H1 (cell line): ENCODE measurements at regions not wholly inside any gene's neighbourhood (a gene's known extent, or its start where the extent isn't known, plus 50 kb on each side); places are given as distances from the start of the nearest gene placed in this dataset.

Experiments used
- CTCF ChIA-PET: fragments of 300-600 bp; sonication (Branson Sonifier 250); formaldehyde crosslinking; loops from one replicate; lab custom pipeline; 2021; ENCODE audit not compliant: partially characterized antibody; lab: Charles Lee
- POLR2A ChIA-PET: fragments of 300-600 bp; sonication (Branson Sonifier 250); formaldehyde crosslinking; loops from one replicate; lab custom pipeline; 2021; ENCODE audit warnings: inconsistent platforms; ENCODE audit not compliant: partially characterized antibody; lab: Charles Lee
- DNase-seq, 2 experiments: peaks; one replicate each; pipeline versions ENCODE4 v3.0.0 to v3.0.0-alpha.2; 2010 to 2022; ENCODE audit warnings: low spot score in 2 of 2, low read depth in 1 of 2, mixed read lengths in 1 of 2
- FAIRE-seq: peaks from 2 replicates; lab custom pipeline; 2011; peaks lifted over from hg19 to GRCh38; lab: Jason Lieb, UNC
- H2AFZ ChIP-seq: 2 replicates; pipeline ENCODE4 v1.8.1; 2012; ENCODE audit warnings: low read length, inconsistent platforms
- H2AK5ac ChIP-seq: 2 replicates; pipeline ENCODE4 v1.6.1; 2013; ENCODE audit warnings: low read depth, low read length
- H2BK120ac ChIP-seq: replicated peaks from 2 replicates; pipeline ENCODE3; 2013; ENCODE audit warnings: low read depth, low read length, inconsistent platforms
- H2BK12ac ChIP-seq: 2 replicates; pipeline ENCODE4 v1.6.1; 2013; ENCODE audit warnings: low read depth, low read length
- H2BK15ac ChIP-seq: 2 replicates; pipeline ENCODE4 v1.6.1; 2013; ENCODE audit warnings: low read length
- H2BK20ac ChIP-seq: 2 replicates; pipeline ENCODE4 v1.6.1; 2013; ENCODE audit warnings: low read length
- H2BK5ac ChIP-seq: 2 replicates; pipeline ENCODE4 v1.6.1; 2013; ENCODE audit warnings: low read depth, low read length
- H3K14ac ChIP-seq: 2 replicates; pipeline ENCODE4 v1.6.1; 2013; ENCODE audit warnings: inconsistent platforms; ENCODE audit not compliant: insufficient read length
- H3K18ac ChIP-seq: 2 replicates; pipeline ENCODE4 v1.6.1; 2013; ENCODE audit warnings: low read length; ENCODE audit errors: extremely low read depth
- H3K23ac ChIP-seq: 2 replicates; pipeline ENCODE4 v1.6.1; 2013; ENCODE audit warnings: inconsistent platforms; ENCODE audit not compliant: insufficient read length
- H3K23me2 ChIP-seq: 2 replicates; pipeline ENCODE4 v1.6.1; 2013; ENCODE audit warnings: low read depth, low read length
- H3K27ac ChIP-seq: 2 replicates; pipeline ENCODE4 v1.6.1; 2011; ENCODE audit warnings: low read depth, low read length, inconsistent platforms
- H3K27me3 ChIP-seq, 4 experiments: replicated peaks in 1 of 4; 1 replicate in 1 of 4; 2 replicates in 3 of 4; pipeline versions ENCODE4 v1.6.1 to v1.8.1; 2011 to 2013; ENCODE audit warnings: low read length in 3 of 4, mild to moderate bottlenecking in 3 of 4, inconsistent platforms in 2 of 4, mixed read lengths in 2 of 4, moderate library complexity in 1 of 4; ENCODE audit not compliant: control insufficient read depth in 3 of 4, insufficient read depth in 3 of 4; ENCODE audit errors: extremely low read depth in 1 of 4
- H3K36me3 ChIP-seq, 4 experiments: 2 replicates each; pipeline versions ENCODE4 v1.6.1 to v1.8.1; 2011 to 2013; ENCODE audit warnings: mild to moderate bottlenecking in 4 of 4, low read length in 3 of 4, moderate library complexity in 2 of 4, control low read depth in 1 of 4, inconsistent platforms in 1 of 4; ENCODE audit not compliant: insufficient read depth in 4 of 4, control insufficient read depth in 2 of 4
- H3K4ac ChIP-seq: replicated peaks from 2 replicates; pipeline ENCODE3; 2013; ENCODE audit warnings: low read length, low read depth, mixed read lengths, inconsistent platforms; ENCODE audit not compliant: insufficient read length
- H3K4me1 ChIP-seq, 4 experiments: replicated peaks in 1 of 4; 1 replicate in 1 of 4; 2 replicates in 3 of 4; pipeline versions ENCODE4 v1.6.1 to v1.8.1; 2011 to 2013; ENCODE audit warnings: low read length in 3 of 4, inconsistent platforms in 2 of 4, mixed read lengths in 1 of 4; ENCODE audit not compliant: insufficient read depth in 4 of 4, control insufficient read depth in 3 of 4
- H3K4me2 ChIP-seq, 2 experiments: 2 replicates each; pipeline versions ENCODE4 v1.6.1 to v1.8.1; 2011 to 2013; ENCODE audit warnings: low read depth in 2 of 2, low read length in 2 of 2, control low read depth in 1 of 2, inconsistent platforms in 1 of 2, mild to moderate bottlenecking in 1 of 2; ENCODE audit not compliant: insufficient read depth in 1 of 2
- H3K4me3 ChIP-seq, 4 experiments: fragments of 200-600, 300-600 bp in 1 of 4; sonication (generic), shearing (Covaris generic), sonication (Bioruptor Twin) in 1 of 4; 2 replicates each; pipeline versions ENCODE4 v1.5.1 to v1.8.1; 2011 to 2016; ENCODE audit warnings: low read length in 4 of 4, low read depth in 3 of 4, control low read depth in 2 of 4, inconsistent platforms in 2 of 4, mild to moderate bottlenecking in 2 of 4, mixed read lengths in 1 of 4, moderate library complexity in 1 of 4; ENCODE audit not compliant: insufficient read depth in 2 of 4; ENCODE audit errors: extremely low read depth in 1 of 4
- H3K56ac ChIP-seq: replicated peaks from 2 replicates; pipeline ENCODE3; 2013; ENCODE audit warnings: low read depth, mild to moderate bottlenecking, mixed read lengths, low read length, inconsistent platforms; ENCODE audit not compliant: insufficient read length
- H3K79me1 ChIP-seq: 2 replicates; pipeline ENCODE4 v1.6.1; 2013; ENCODE audit warnings: low read depth, low read length, control low read depth
- H3K79me2 ChIP-seq, 2 experiments: 2 replicates each; pipeline versions ENCODE4 v1.6.1 to v1.8.1; 2012 to 2013; ENCODE audit warnings: low read length in 2 of 2, mild to moderate bottlenecking in 2 of 2, inconsistent platforms in 1 of 2; ENCODE audit not compliant: insufficient read depth in 2 of 2, control insufficient read depth in 1 of 2
- H3K9ac ChIP-seq, 4 experiments: replicated peaks in 1 of 4; 1 replicate in 1 of 4; 2 replicates in 3 of 4; pipeline versions ENCODE4 v1.6.1 to v1.8.1; 2011 to 2013; ENCODE audit warnings: low read depth in 3 of 4, low read length in 3 of 4, control low read depth in 2 of 4, mild to moderate bottlenecking in 2 of 4, moderate library complexity in 2 of 4, inconsistent platforms in 1 of 4; ENCODE audit errors: extremely low read depth in 1 of 4
- H3K9me3 ChIP-seq, 2 experiments: 2 replicates each; pipeline versions ENCODE4 v1.6.1 to v1.8.1; 2012 to 2013; ENCODE audit warnings: mild to moderate bottlenecking in 2 of 2, moderate library complexity in 2 of 2, control low read depth in 1 of 2, inconsistent platforms in 1 of 2, low read depth in 1 of 2, low read length in 1 of 2, mixed read lengths in 1 of 2; ENCODE audit not compliant: insufficient read depth in 2 of 2
- H4K20me1 ChIP-seq, 2 experiments: replicated peaks in 1 of 2; 2 replicates each; pipeline versions ENCODE3 to v1.8.1; 2011 to 2013; ENCODE audit warnings: inconsistent platforms in 2 of 2, low read length in 2 of 2, mild to moderate bottlenecking in 1 of 2; ENCODE audit not compliant: insufficient read depth in 2 of 2, control insufficient read depth in 1 of 2
- H4K5ac ChIP-seq: 2 replicates; pipeline ENCODE4 v1.6.1; 2013; ENCODE audit warnings: low read length, low read depth, mixed read lengths, inconsistent platforms; ENCODE audit not compliant: insufficient read length
- H4K8ac ChIP-seq: 2 replicates; pipeline ENCODE4 v1.8.0; 2013; ENCODE audit warnings: mild to moderate bottlenecking, moderate library complexity, low read length, inconsistent platforms; ENCODE audit not compliant: insufficient read depth; ENCODE audit errors: extremely low read depth
- H4K91ac ChIP-seq: replicated peaks from 2 replicates; pipeline ENCODE3; 2013; ENCODE audit warnings: low read length, mixed read lengths, inconsistent platforms; ENCODE audit not compliant: insufficient read length
- EP300 ChIP-seq, 2 experiments: IDR thresholded peaks; 1 replicate in 1 of 2; 2 replicates in 1 of 2; pipeline ENCODE4 v1.6.1; 2011 to 2012; ENCODE audit warnings: low read depth in 2 of 2, low read length in 2 of 2, mild to moderate bottlenecking in 2 of 2, borderline replicate concordance in 1 of 2, inconsistent platforms in 1 of 2, moderate library complexity in 1 of 2
- GTF2F1 ChIP-seq: IDR thresholded peaks from 2 replicates; pipeline ENCODE4 v1.6.1; 2012; ENCODE audit warnings: low read depth, low read length, improper control_type of control experiment, borderline replicate concordance
- JUND ChIP-seq: IDR thresholded peaks from 2 replicates; pipeline ENCODE4 v1.6.1; 2011; ENCODE audit warnings: mild to moderate bottlenecking, improper control_type of control experiment, low read length
- RAD21 ChIP-seq, 2 experiments: IDR thresholded peaks in 1 of 2; conservative IDR thresholded peaks in 1 of 2; 2 replicates each; pipeline ENCODE4 v1.6.1; 2011; ENCODE audit warnings: low read depth in 2 of 2, low read length in 2 of 2, improper control_type of control experiment in 1 of 2, inconsistent platforms in 1 of 2, mild to moderate bottlenecking in 1 of 2, moderate library complexity in 1 of 2
- TCF12 ChIP-seq: IDR thresholded peaks from 2 replicates; pipeline ENCODE4 v1.6.1; 2011; ENCODE audit warnings: low read depth, mild to moderate bottlenecking, low read length
- WGBS, 2 experiments: shearing (Covaris generic) in 1 of 2; methylation state at CpG; one replicate each; pipeline versions ENCODE4 v1.1.6 to v1.1.7; 2013 to 2015; ENCODE audit warnings: low lambda C conversion rate in 2 of 2, mixed read lengths in 2 of 2, inconsistent platforms in 1 of 2, low coverage in 1 of 2, missing lambda C conversion rate in 1 of 2; ENCODE audit not compliant: insufficient replicate concordance in 2 of 2, insufficient coverage in 1 of 2, insufficient read length in 1 of 2; ENCODE audit errors: extremely low coverage in 1 of 2, missing lambda C conversion rate in 1 of 2; 5-methylcytosine and 5-hydroxymethylcytosine counted together

GRCh38 chr4:138565576-138565975 is 323.4 kb upstream of the SLC7A11 start:
- Histone ChIP-seq H3K79me1 (no peaks in the 10 kb centered on the region), H4K8ac (no peak overlapping the region)
- TF ChIP-seq JUND = no peak
- no peak for TF ChIP-seq GTF2F1
- no peak for TF ChIP-seq RAD21 (IDR thresholded peaks at IDR 0.05 in 1 of 2, conservative IDR thresholded peaks at IDR 0.05 in 1 of 2; ENCODE audit: low read depth in 2 of 2, low read length in 2 of 2)
- TF ChIP-seq TCF12 = no peak
- no peak for TF ChIP-seq EP300 (IDR thresholded peaks at IDR 0.05; ENCODE audit: borderline replicate concordance in 1 of 2, low read depth in 2 of 2, low read length in 2 of 2)
- TF ChIP-seq, all 59 proteins: peak for 0
- H3K23me2 ChIP-seq = no peaks in the 10 kb centered on the region
- no peaks in the 10 kb centered on the region for H3K27me3 ChIP-seq
- H2BK12ac ChIP-seq = no peak overlapping the region
- no peaks in the 10 kb centered on the region for H3K36me3 ChIP-seq
- no peak overlapping the region for H3K4me3 ChIP-seq
- H2BK120ac ChIP-seq = no peak overlapping the region
- H3K18ac ChIP-seq = no peak overlapping the region
- H3K79me2 ChIP-seq = no peaks in the 10 kb centered on the region
- H3K14ac ChIP-seq = no peak overlapping the region
- H4K20me1 ChIP-seq = no peaks in the 10 kb centered on the region
- no peak overlapping the region for H2BK15ac ChIP-seq
- H2AK5ac ChIP-seq = no peak overlapping the region
- no peak overlapping the region for H3K4ac ChIP-seq
- FAIRE-seq = no peak
- no peak overlapping the region for H3K23ac ChIP-seq
- no peak overlapping the region for H4K5ac ChIP-seq
- H3K4me2 ChIP-seq = no peak overlapping the region
- no peaks in the 10 kb centered on the region for H3K4me1 ChIP-seq
- no peak overlapping the region for H2BK20ac ChIP-seq
- no peak overlapping the region for H3K56ac ChIP-seq
- H4K91ac ChIP-seq = no peak overlapping the region
- 88% methylated on average over 4 of the region's 4 CpGs; no CpG with 5 or more reads in 1 of the 2 experiments for WGBS, 2 experiments
- H3K27ac ChIP-seq = no peak overlapping the region
- no peak overlapping the region for H2BK5ac ChIP-seq
- ChIA-PET CTCF (interaction anchor here (1.3 to 2.8 kb wide), 2 partner anchors 12 to 305 kb away, joined by 5 to 19 read pairs; no protein-coding TSS in a partner anchor), POLR2A (no interaction called here)
- H3K9me3 ChIP-seq = no peaks in the 10 kb centered on the region; a peak in 1 of 4 replicates
- no peak overlapping the region for H2AFZ ChIP-seq
- no peak overlapping the region for H3K9ac ChIP-seq
- DNase-seq = no peak
